ENCODE measurements at regions not wholly inside any gene's neighbourhood (a gene's known extent, or its start where the extent isn't known, plus 50 kb on each side); places are given as distances from the start of the nearest gene placed in this dataset.

DNA sequence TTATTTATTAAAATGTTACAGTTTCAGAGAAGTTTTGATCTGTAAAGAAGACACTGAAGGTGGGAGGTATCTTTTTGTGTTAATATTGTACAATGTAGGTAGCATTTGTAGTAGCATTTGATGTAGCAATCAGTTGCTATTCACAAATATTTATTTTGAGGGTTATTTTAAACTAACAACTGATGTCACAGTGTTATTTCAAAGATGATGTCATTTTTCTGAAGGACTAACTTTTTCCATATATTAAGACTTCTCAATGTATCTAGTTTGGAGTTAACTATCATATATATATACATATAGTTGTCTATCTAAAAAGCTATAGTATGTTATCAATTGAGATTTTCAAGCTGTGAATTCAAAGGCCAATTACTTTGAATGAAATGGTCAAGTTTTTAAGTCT lies 1003.3 kb downstream of the DSC3 start:
- TF ChIP-seq CTCF (IDR thresholded peaks at IDR 0.05) (no peak), REST (IDR thresholded peaks at IDR 0.05; ENCODE audit: insufficient read depth in 1 of 2, low read depth in 2 of 2, low read length in 1 of 2) (no peak), SIN3A (IDR thresholded peaks at IDR 0.05; ENCODE audit: borderline replicate concordance, insufficient read depth, low read depth, low read length) (no peak), POLR2AphosphoS5 (IDR thresholded peaks at IDR 0.05; ENCODE audit: low read depth, low read length) (no peak)

All from Panc1 (cell line).